ENCODE measurements at regions not wholly inside any gene's neighbourhood (a gene's known extent, or its start where the extent isn't known, plus 50 kb on each side); places are given as distances from the start of the nearest gene placed in this dataset.

DNA sequence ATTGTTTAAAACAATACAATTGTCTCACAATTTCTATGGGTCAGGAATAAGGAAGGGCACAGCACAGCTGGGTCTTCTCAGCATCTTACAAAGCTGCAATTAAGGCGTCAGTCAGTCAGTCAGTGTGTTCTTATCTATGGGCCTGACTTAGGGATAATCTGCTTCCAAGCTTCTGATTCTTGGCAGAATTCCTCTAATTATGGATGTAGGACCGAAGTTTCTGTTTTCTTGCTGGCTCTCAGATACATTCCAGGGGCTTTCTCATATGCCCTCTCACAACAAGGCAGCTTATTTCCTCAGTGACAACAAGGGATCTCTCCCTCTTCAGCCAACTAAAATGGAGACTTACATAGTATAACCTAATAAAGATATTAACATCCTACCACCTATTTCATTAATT is 1925.3 kb upstream of the ACO1 start:
- BruUV-seq (replicated peaks), result no TSS peak
- Histone ChIP-seq H3K9me3 (ENCODE audit: insufficient read depth, low read depth) (no peaks in the 10 kb centered on the region), H3K27ac (no peak overlapping the region), H3K9me2 (ENCODE audit: insufficient read depth) (no peaks in the 10 kb centered on the region; the same call in 1 of the 2 replicates), H2AFZ (no peak overlapping the region), H3K27me3 (ENCODE audit: insufficient read depth, low read depth) (no peaks in the 10 kb centered on the region), H3K4me3 (no peak overlapping the region), H3K36me3 (ENCODE audit: low read depth) (no peaks in the 10 kb centered on the region), H3K4me2 (no peak overlapping the region), H4K20me1 (ENCODE audit: insufficient read depth) (no peaks in the 10 kb centered on the region), H3K79me2 (ENCODE audit: low read depth) (no peaks in the 10 kb centered on the region), H3K4me1 (replicated peaks; ENCODE audit: insufficient read depth) (no peaks in the 10 kb centered on the region), H3F3A (ENCODE audit: insufficient read depth, low read depth) (no peaks in the 10 kb centered on the region)
- POLR2A ChIA-PET (ENCODE audit: unreplicated experiment), result no interaction called here
- TF ChIP-seq, protein P1, sequence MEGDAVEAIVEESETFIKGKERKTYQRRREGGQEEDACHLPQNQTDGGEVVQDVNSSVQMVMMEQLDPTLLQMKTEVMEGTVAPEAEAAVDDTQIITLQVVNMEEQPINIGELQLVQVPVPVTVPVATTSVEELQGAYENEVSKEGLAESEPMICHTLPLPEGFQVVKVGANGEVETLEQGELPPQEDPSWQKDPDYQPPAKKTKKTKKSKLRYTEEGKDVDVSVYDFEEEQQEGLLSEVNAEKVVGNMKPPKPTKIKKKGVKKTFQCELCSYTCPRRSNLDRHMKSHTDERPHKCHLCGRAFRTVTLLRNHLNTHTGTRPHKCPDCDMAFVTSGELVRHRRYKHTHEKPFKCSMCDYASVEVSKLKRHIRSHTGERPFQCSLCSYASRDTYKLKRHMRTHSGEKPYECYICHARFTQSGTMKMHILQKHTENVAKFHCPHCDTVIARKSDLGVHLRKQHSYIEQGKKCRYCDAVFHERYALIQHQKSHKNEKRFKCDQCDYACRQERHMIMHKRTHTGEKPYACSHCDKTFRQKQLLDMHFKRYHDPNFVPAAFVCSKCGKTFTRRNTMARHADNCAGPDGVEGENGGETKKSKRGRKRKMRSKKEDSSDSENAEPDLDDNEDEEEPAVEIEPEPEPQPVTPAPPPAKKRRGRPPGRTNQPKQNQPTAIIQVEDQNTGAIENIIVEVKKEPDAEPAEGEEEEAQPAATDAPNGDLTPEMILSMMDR (conservative IDR thresholded peaks at IDR 0.05), result no peak
- no peak for TF ChIP-seq EZH2 (IDR thresholded peaks at IDR 0.05; ENCODE audit: low read depth)
- intact Hi-C loops (cut with micrococcal nuclease; ENCODE audit: unreplicated experiment), result no loop called here
- CTCF ChIA-PET, result no interaction called here
- no peak for DNase-seq

DNA sequence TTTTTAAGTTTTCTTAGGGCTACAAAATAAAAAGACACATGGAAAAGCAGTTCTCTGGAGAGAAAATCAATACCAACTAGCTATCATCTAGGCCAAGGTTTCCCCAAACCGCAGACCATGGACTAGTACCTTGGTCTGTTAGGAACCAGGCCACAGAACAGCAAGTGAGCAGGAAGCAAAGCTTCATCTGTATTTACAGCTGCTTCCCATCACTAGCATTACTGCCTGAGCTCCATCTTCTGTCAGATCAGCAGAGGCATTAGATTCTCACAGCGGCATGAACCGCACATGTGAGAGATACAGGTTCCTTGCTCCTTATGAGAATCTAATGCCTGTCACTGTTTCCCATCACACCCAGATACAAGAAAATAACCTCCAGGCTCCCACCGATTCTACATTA is 1907.6 kb upstream of the ACO1 start:
- Histone ChIP-seq H2AFZ (no peak overlapping the region), H3K4me1 (replicated peaks; ENCODE audit: insufficient read depth) (no peaks in the 10 kb centered on the region), H3K9me3 (ENCODE audit: insufficient read depth, low read depth) (no peaks in the 10 kb centered on the region), H3K4me3 (no peak overlapping the region), H3K79me2 (ENCODE audit: low read depth) (no peaks in the 10 kb centered on the region), H3K9me2 (ENCODE audit: insufficient read depth) (no peaks in the 10 kb centered on the region), H3K27ac (no peak overlapping the region), H3K36me3 (ENCODE audit: low read depth) (no peaks in the 10 kb centered on the region), H3K4me2 (no peak overlapping the region), H4K20me1 (ENCODE audit: insufficient read depth) (no peaks in the 10 kb centered on the region), H3K27me3 (ENCODE audit: insufficient read depth, low read depth) (no peaks in the 10 kb centered on the region), H3F3A (ENCODE audit: insufficient read depth, low read depth) (no peaks in the 10 kb centered on the region)
- POLR2A ChIA-PET (ENCODE audit: unreplicated experiment), result no interaction called here
- CTCF ChIA-PET, result no interaction called here
- no peak for DNase-seq
- intact Hi-C loops (cut with micrococcal nuclease; ENCODE audit: unreplicated experiment), result no loop called here
- BruUV-seq (replicated peaks), result no TSS peak
- TF ChIP-seq, protein P1 (conservative IDR thresholded peaks at IDR 0.05), result no peak
- no peak for TF ChIP-seq EZH2 (IDR thresholded peaks at IDR 0.05; ENCODE audit: low read depth)

- Histone ChIP-seq H3K4me2 (no peak overlapping the region), H3K27ac (no peak overlapping the region), H2AFZ (no peak overlapping the region), H3K27me3 (ENCODE audit: insufficient read depth, low read depth) (no peaks in the 10 kb centered on the region), H3K9me2 (ENCODE audit: insufficient read depth) (no peaks in the 10 kb centered on the region), H3F3A (ENCODE audit: insufficient read depth, low read depth) (no peaks in the 10 kb centered on the region), H3K79me2 (ENCODE audit: low read depth) (no peaks in the 10 kb centered on the region), H3K4me1 (replicated peaks; ENCODE audit: insufficient read depth) (no peaks in the 10 kb centered on the region), H4K20me1 (ENCODE audit: insufficient read depth) (no peaks in the 10 kb centered on the region), H3K4me3 (no peak overlapping the region), H3K9me3 (ENCODE audit: insufficient read depth, low read depth) (no peaks in the 10 kb centered on the region), H3K36me3 (ENCODE audit: low read depth) (no peaks in the 10 kb centered on the region)
- no TSS peak for BruUV-seq (replicated peaks)
- no peak for TF ChIP-seq EZH2 (IDR thresholded peaks at IDR 0.05; ENCODE audit: low read depth)
- TF ChIP-seq, protein P1 (conservative IDR thresholded peaks at IDR 0.05), result no peak
- ChIA-PET POLR2A (ENCODE audit: unreplicated experiment) (no interaction called here), CTCF (no interaction called here)
- DNase-seq, result no peak
- intact Hi-C loops (cut with micrococcal nuclease; ENCODE audit: unreplicated experiment), result no loop called here
Observed at GRCh38 chr9:30478684-30479083, 1905.8 kb upstream of the ACO1 start.

Measured in PC-9 (cell line).